Hepatocyte (in vitro differentiated cells): ENCODE measurements at regions not wholly inside any gene's neighbourhood (a gene's known extent, or its start where the extent isn't known, plus 50 kb on each side); places are given as distances from the start of the nearest gene placed in this dataset.

Source experiments
- EZH2 ChIP-seq: fragments of 200-600 bp; sonication (generic); IDR thresholded peaks from 2 replicates; pipeline ENCODE4 v1.6.1; 2016; ENCODE audit warnings: antibody characterized with exemption, mild to moderate bottlenecking, borderline replicate concordance
- TF ChIP-seq, protein P1 (sequence below): fragments of 200-600 bp; sonication (generic); IDR thresholded peaks from 2 replicates; pipeline ENCODE4 v1.5.1; 2016; ENCODE audit warnings: antibody characterized with exemption, mild to moderate bottlenecking; ENCODE audit not compliant: poor library complexity

DNA sequence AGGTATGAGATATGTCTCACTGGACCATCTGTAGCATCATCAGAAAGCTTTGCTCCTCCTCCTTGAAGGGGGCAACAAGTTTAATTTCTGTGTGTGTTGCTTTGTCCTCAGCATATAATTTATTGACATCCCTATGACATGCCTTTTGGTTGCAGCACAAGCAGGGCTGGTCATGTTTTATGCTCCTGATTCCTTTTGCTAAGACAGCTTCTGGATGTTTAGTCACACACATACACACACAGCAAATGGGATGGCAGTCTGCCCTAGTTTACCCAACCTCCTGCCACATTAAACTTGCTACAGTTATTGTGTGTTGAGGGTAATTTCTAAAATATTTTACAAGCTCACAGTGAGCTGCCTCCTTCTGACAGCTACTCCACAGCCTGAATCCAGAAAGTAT is 217.9 kb upstream of the RXFP2 start:
- TF ChIP-seq, protein P1, sequence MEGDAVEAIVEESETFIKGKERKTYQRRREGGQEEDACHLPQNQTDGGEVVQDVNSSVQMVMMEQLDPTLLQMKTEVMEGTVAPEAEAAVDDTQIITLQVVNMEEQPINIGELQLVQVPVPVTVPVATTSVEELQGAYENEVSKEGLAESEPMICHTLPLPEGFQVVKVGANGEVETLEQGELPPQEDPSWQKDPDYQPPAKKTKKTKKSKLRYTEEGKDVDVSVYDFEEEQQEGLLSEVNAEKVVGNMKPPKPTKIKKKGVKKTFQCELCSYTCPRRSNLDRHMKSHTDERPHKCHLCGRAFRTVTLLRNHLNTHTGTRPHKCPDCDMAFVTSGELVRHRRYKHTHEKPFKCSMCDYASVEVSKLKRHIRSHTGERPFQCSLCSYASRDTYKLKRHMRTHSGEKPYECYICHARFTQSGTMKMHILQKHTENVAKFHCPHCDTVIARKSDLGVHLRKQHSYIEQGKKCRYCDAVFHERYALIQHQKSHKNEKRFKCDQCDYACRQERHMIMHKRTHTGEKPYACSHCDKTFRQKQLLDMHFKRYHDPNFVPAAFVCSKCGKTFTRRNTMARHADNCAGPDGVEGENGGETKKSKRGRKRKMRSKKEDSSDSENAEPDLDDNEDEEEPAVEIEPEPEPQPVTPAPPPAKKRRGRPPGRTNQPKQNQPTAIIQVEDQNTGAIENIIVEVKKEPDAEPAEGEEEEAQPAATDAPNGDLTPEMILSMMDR: no peak
- no peak for TF ChIP-seq EZH2
